CD14-positive monocyte (primary cell): ENCODE measurements at regions not wholly inside any gene's neighbourhood (a gene's known extent, or its start where the extent isn't known, plus 50 kb on each side); places are given as distances from the start of the nearest gene placed in this dataset.

ENCODE experiments used
- DNase-seq, 3 donors: peaks; one replicate each; pipeline ENCODE4 v3.0.0-alpha.2; 2011 to 2022
- H2AFZ ChIP-seq: 2 replicates; pipeline ENCODE4 v1.6.0; 2012; ENCODE audit warnings: mild to moderate bottlenecking, low read depth, low read length, inconsistent platforms; ENCODE audit not compliant: insufficient read depth, poor library complexity, severe bottlenecking
- H3K27ac ChIP-seq, 2 donors: 1 replicate in 1 of 2; 2 replicates in 1 of 2; pipeline ENCODE4 v1.5.1; 2012 to 2013; ENCODE audit warnings: low read length in 2 of 2, control low read depth in 1 of 2, inconsistent platforms in 1 of 2, low read depth in 1 of 2, mild to moderate bottlenecking in 1 of 2
- H3K27me3 ChIP-seq, 2 donors: one replicate each; pipeline versions ENCODE4 v1.6.0 to v1.6.1; 2011 to 2013; ENCODE audit warnings: low read length in 2 of 2; ENCODE audit not compliant: control insufficient read depth in 2 of 2, insufficient read depth in 2 of 2
- H3K36me3 ChIP-seq, 2 donors: replicated peaks in 1 of 2; 1 replicate in 1 of 2; 2 replicates in 1 of 2; pipeline versions ENCODE4 v1.5.1 to v1.6.1; 2012 to 2013; ENCODE audit warnings: low read length in 2 of 2, control low read depth in 1 of 2, inconsistent platforms in 1 of 2, mild to moderate bottlenecking in 1 of 2; ENCODE audit not compliant: insufficient read depth in 2 of 2, control insufficient read depth in 1 of 2
- H3K4me1 ChIP-seq, 2 donors: 1 replicate in 1 of 2; 2 replicates in 1 of 2; pipeline versions ENCODE4 v1.5.1 to v1.6.1; 2012 to 2013; ENCODE audit warnings: low read length in 2 of 2, control low read depth in 1 of 2, inconsistent platforms in 1 of 2, mild to moderate bottlenecking in 1 of 2, moderate library complexity in 1 of 2; ENCODE audit not compliant: insufficient read depth in 2 of 2, control insufficient read depth in 1 of 2
- H3K4me2 ChIP-seq: replicated peaks from 2 replicates; pipeline ENCODE3; 2012; ENCODE audit warnings: low read length, moderate library complexity, mild to moderate bottlenecking; ENCODE audit not compliant: poor library complexity, severe bottlenecking; ENCODE audit errors: extremely low read depth
- H3K4me3 ChIP-seq, 3 experiments: fragments of 200-600 bp in 1 of 3; sonication (generic) in 1 of 3; replicated peaks in 1 of 3; 1 replicate in 2 of 3; 2 replicates in 1 of 3; pipeline ENCODE4 v1.5.1; 2011 to 2013; ENCODE audit warnings: low read length in 3 of 3, mild to moderate bottlenecking in 3 of 3, control low read depth in 2 of 3, low read depth in 2 of 3, inconsistent platforms in 1 of 3, moderate library complexity in 1 of 3
- H3K79me2 ChIP-seq: 2 replicates; pipeline ENCODE4 v1.6.0; 2012; ENCODE audit warnings: mild to moderate bottlenecking, control low read depth, inconsistent platforms, low read length, moderate library complexity; ENCODE audit not compliant: insufficient read depth
- H3K9ac ChIP-seq: 2 replicates; pipeline ENCODE4 v1.6.0; 2017; ENCODE audit warnings: low read length, mild to moderate bottlenecking; ENCODE audit not compliant: insufficient read depth, poor library complexity, severe bottlenecking
- H3K9me3 ChIP-seq, 2 donors: replicated peaks in 1 of 2; 1 replicate in 1 of 2; 2 replicates in 1 of 2; pipeline versions ENCODE4 v1.5.1 to v1.6.1; 2012 to 2013; ENCODE audit warnings: low read length in 2 of 2, control low read depth in 1 of 2; ENCODE audit not compliant: control insufficient read depth in 1 of 2, insufficient read depth in 1 of 2
- H4K20me1 ChIP-seq: 2 replicates; pipeline ENCODE4 v1.6.0; 2012; ENCODE audit warnings: mild to moderate bottlenecking, low read length, control low read depth, moderate library complexity; ENCODE audit not compliant: insufficient read depth
- H3K27ac Mint-ChIP-seq, 7 donors: one replicate each; pipeline ENCODE4 v1.8.0; 2020; ENCODE audit warnings: mild to moderate bottlenecking in 7 of 7, mixed read lengths in 7 of 7, moderate library complexity in 6 of 7, inconsistent platforms in 2 of 7
- H3K27me3 Mint-ChIP-seq, 3 donors: one replicate each; pipeline ENCODE4 v1.8.0; 2021 to 2022; ENCODE audit warnings: low read depth in 3 of 3, mild to moderate bottlenecking in 3 of 3, mixed read lengths in 3 of 3, moderate library complexity in 3 of 3, inconsistent platforms in 1 of 3
- H3K36me3 Mint-ChIP-seq, 2 donors: one replicate each; pipeline ENCODE4 v1.8.0; 2020; ENCODE audit warnings: mixed read lengths in 2 of 2, inconsistent platforms in 1 of 2, mild to moderate bottlenecking in 1 of 2
- H3K4me1 Mint-ChIP-seq: one replicate; pipeline ENCODE4 v1.8.0; 2020; ENCODE audit warnings: mild to moderate bottlenecking, mixed read lengths
- H3K4me3 Mint-ChIP-seq, 2 donors: one replicate each; pipeline ENCODE4 v1.8.0; 2020; ENCODE audit warnings: mild to moderate bottlenecking in 2 of 2, mixed read lengths in 2 of 2, moderate library complexity in 1 of 2
- H3K9me3 Mint-ChIP-seq, 7 donors: one replicate each; pipeline ENCODE4 v1.8.0; 2020 to 2022; ENCODE audit warnings: mixed read lengths in 7 of 7, mild to moderate bottlenecking in 6 of 7, moderate library complexity in 6 of 7, inconsistent platforms in 2 of 7
- WGBS: methylation state at CpG from one replicate; pipeline ENCODE4 v1.1.5; 2013; ENCODE audit warnings: missing lambda C conversion rate; ENCODE audit not compliant: insufficient coverage; 5-methylcytosine and 5-hydroxymethylcytosine counted together
- intact Hi-C, 2 donors: fragments of 100-400 bp; cut with micrococcal nuclease; formaldehyde crosslinking; loops; one replicate each; pipeline versions ENCODE4 v1.15.0 to v1.15.1; 2023
- TF ChIP-seq, protein P1 (sequence below): fragments of 200-600 bp; IDR thresholded peaks from one replicate; pipeline ENCODE4 v1.8.0; 2022; ENCODE audit warnings: antibody characterized with exemption, mild to moderate bottlenecking

DNA sequence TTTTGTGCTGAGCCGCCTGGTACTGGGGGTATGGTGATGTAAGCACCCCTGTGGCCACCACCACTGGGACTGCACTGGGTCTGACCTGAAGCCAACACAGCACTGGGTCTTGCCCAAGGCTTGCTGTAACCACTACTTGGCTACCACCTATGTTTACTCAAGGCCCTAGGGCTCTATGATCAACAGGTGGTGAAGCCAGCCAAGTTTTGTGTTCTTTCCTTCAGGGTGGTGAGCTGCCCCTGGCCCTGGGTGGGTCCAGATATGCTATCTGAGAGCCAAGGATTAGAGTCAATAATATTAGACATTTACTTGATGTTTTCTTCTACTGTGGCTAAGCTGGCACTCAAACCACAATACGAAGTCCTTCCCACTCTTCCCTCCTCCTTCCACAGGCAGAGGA, 55.1 kb upstream of the PAGE4 start:
- no peaks in the 10 kb centered on the region for H3K4me1 Mint-ChIP-seq
- H3K4me3 Mint-ChIP-seq, result no peak overlapping the region
- H3K9me3 ChIP-seq, result no peaks in the 10 kb centered on the region
- H3K27ac ChIP-seq, result no peak overlapping the region
- H3K27me3 ChIP-seq, result no peaks in the 10 kb centered on the region
- peaks cover 0 to 3% (median 2%) of the 10 kb centered on the region in 7 donors for H3K9me3 Mint-ChIP-seq
- H3K4me3 ChIP-seq, result no peak overlapping the region
- peaks cover 0 to 9% (median 7%) of the 10 kb centered on the region in 3 donors for H3K27me3 Mint-ChIP-seq
- H3K36me3 ChIP-seq, result no peaks in the 10 kb centered on the region
- H3K9ac ChIP-seq, result no peak overlapping the region
- no peak overlapping the region for H3K27ac Mint-ChIP-seq
- H2AFZ ChIP-seq, result no peak overlapping the region
- H4K20me1 ChIP-seq, result no peaks in the 10 kb centered on the region
- H3K4me1 ChIP-seq, result no peaks in the 10 kb centered on the region
- no peaks in the 10 kb centered on the region for H3K36me3 Mint-ChIP-seq
- TF ChIP-seq, protein P1, sequence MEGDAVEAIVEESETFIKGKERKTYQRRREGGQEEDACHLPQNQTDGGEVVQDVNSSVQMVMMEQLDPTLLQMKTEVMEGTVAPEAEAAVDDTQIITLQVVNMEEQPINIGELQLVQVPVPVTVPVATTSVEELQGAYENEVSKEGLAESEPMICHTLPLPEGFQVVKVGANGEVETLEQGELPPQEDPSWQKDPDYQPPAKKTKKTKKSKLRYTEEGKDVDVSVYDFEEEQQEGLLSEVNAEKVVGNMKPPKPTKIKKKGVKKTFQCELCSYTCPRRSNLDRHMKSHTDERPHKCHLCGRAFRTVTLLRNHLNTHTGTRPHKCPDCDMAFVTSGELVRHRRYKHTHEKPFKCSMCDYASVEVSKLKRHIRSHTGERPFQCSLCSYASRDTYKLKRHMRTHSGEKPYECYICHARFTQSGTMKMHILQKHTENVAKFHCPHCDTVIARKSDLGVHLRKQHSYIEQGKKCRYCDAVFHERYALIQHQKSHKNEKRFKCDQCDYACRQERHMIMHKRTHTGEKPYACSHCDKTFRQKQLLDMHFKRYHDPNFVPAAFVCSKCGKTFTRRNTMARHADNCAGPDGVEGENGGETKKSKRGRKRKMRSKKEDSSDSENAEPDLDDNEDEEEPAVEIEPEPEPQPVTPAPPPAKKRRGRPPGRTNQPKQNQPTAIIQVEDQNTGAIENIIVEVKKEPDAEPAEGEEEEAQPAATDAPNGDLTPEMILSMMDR, result no peak
- intact Hi-C loops, result no loop called here
- no CpG with 5 or more reads among the region's 2 CpGs for WGBS
- no peak overlapping the region for H3K4me2 ChIP-seq
- DNase-seq, result no peak
- H3K79me2 ChIP-seq, result no peaks in the 10 kb centered on the region

DNA sequence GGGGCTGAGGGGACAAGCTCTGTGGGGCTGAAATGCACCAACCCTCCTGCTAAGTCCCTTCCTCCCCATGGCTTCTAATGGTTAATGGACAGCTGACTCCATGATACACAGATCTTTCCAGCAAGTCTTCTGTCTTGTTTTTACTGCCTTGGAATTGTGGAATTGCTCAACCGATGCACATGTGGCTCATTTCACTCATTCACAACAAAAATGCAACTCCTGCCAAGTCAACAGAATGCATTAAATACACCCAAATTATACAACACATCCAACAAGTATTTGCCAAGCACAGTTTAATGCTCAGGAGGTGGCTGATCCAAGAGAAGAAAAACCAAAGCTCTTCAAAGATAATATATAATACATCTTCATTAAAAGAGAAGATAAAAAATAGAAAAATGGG, 61.9 kb upstream of the PAGE4 start:
- H3K27ac Mint-ChIP-seq, result no peak overlapping the region
- H3K79me2 ChIP-seq, result no peaks in the 10 kb centered on the region
- no peak overlapping the region for H3K27ac ChIP-seq
- H3K4me3 Mint-ChIP-seq, result no peak overlapping the region
- no peaks in the 10 kb centered on the region for H3K4me1 Mint-ChIP-seq
- TF ChIP-seq, protein P1, result no peak
- H2AFZ ChIP-seq, result no peak overlapping the region
- H3K36me3 ChIP-seq, result no peaks in the 10 kb centered on the region
- H3K9me3 ChIP-seq, result no peaks in the 10 kb centered on the region
- H3K9ac ChIP-seq, result no peak overlapping the region
- no peaks in the 10 kb centered on the region for H3K36me3 Mint-ChIP-seq
- H4K20me1 ChIP-seq, result no peaks in the 10 kb centered on the region
- intact Hi-C loops, result no loop called here
- H3K9me3 Mint-ChIP-seq, result peaks cover 0 to 3% (median 0%) of the 10 kb centered on the region in 7 donors
- no peaks in the 10 kb centered on the region for H3K4me1 ChIP-seq
- WGBS, result no CpG with 5 or more reads among the region's 1 CpG
- no peak overlapping the region for H3K4me3 ChIP-seq
- peaks cover 0 to 2% of the 10 kb centered on the region in 2 donors for H3K27me3 ChIP-seq
- no peak for DNase-seq
- H3K4me2 ChIP-seq, result no peak overlapping the region
- H3K27me3 Mint-ChIP-seq, result peaks cover 2 to 10% (median 3%) of the 10 kb centered on the region in 3 donors
